ENCODE measurements at regions not wholly inside any gene's neighbourhood (a gene's known extent, or its start where the extent isn't known, plus 50 kb on each side); places are given as distances from the start of the nearest gene placed in this dataset.

DNA sequence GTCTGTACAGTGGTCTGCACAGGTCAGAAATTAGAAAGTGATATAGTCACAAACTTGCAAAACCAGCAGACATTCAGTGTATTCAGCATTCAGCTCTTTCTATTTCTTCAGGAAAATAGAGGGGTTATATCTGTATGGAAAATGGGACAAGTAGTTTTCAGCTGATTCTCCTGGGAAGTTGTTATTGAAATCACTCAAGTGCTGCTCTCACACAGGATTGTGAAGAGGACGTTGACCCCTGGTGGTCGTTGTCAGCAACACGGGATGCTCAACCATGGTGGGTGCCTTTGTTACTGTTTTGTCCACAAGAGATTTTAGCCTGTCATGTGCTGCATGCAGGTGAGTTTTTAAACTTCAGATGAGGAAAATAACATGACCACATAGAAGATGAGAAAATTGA is 981.8 kb downstream of the TMEM121 start:
- Histone ChIP-seq H3K4me3 (ENCODE audit: low read depth in 1 of 3, low read length in 3 of 3) (no peak overlapping the region), H3K27ac (ENCODE audit: low read depth in 1 of 2, low read length in 2 of 2) (no peak overlapping the region), H3K27me3 (ENCODE audit: control insufficient read depth in 4 of 4, insufficient read depth in 4 of 4, low read length in 3 of 4) (peaks cover 0 to 5% (median 0%) of the 10 kb centered on the region in 4 donors), H3K4me1 (ENCODE audit: control insufficient read depth in 4 of 4, insufficient read depth in 4 of 4, low read length in 3 of 4) (no peaks in the 10 kb centered on the region), H3K36me3 (ENCODE audit: control insufficient read depth in 4 of 4, insufficient read depth in 3 of 4, low read depth in 1 of 4, low read length in 3 of 4) (no peaks in the 10 kb centered on the region), H3K9ac (ENCODE audit: low read depth in 1 of 2, low read length in 2 of 2) (no peak overlapping the region), H3K9me3 (ENCODE audit: control insufficient read depth in 4 of 4, low read length in 3 of 4) (no peaks in the 10 kb centered on the region)
- DNase-seq (ENCODE audit: low spot score) = no peak
- 26% methylated on average over 3 of the region's 3 CpGs for WGBS
- TF ChIP-seq EGR1 (IDR thresholded peaks at IDR 0.05; ENCODE audit: low read depth in 2 of 2) (no peak), TAF1 (conservative IDR thresholded peaks at IDR 0.05) (no peak), NR2F2 (IDR thresholded peaks at IDR 0.05) (no peak), JUND (IDR thresholded peaks at IDR 0.05) (no peak), GABPA (IDR thresholded peaks at IDR 0.05 in 1 of 2, conservative IDR thresholded peaks at IDR 0.05 in 1 of 2) (no peak), CTCF (IDR thresholded peaks at IDR 0.05; ENCODE audit: low read depth, low read length, missing input control) (no peak), RXRA (IDR thresholded peaks at IDR 0.05) (no peak), MAX (IDR thresholded peaks at IDR 0.05) (no peak), RAD21 (IDR thresholded peaks at IDR 0.05) (no peak)
- TF ChIP-seq, protein P1, sequence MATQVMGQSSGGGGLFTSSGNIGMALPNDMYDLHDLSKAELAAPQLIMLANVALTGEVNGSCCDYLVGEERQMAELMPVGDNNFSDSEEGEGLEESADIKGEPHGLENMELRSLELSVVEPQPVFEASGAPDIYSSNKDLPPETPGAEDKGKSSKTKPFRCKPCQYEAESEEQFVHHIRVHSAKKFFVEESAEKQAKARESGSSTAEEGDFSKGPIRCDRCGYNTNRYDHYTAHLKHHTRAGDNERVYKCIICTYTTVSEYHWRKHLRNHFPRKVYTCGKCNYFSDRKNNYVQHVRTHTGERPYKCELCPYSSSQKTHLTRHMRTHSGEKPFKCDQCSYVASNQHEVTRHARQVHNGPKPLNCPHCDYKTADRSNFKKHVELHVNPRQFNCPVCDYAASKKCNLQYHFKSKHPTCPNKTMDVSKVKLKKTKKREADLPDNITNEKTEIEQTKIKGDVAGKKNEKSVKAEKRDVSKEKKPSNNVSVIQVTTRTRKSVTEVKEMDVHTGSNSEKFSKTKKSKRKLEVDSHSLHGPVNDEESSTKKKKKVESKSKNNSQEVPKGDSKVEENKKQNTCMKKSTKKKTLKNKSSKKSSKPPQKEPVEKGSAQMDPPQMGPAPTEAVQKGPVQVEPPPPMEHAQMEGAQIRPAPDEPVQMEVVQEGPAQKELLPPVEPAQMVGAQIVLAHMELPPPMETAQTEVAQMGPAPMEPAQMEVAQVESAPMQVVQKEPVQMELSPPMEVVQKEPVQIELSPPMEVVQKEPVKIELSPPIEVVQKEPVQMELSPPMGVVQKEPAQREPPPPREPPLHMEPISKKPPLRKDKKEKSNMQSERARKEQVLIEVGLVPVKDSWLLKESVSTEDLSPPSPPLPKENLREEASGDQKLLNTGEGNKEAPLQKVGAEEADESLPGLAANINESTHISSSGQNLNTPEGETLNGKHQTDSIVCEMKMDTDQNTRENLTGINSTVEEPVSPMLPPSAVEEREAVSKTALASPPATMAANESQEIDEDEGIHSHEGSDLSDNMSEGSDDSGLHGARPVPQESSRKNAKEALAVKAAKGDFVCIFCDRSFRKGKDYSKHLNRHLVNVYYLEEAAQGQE (IDR thresholded peaks at IDR 0.05) = no peak

DNA sequence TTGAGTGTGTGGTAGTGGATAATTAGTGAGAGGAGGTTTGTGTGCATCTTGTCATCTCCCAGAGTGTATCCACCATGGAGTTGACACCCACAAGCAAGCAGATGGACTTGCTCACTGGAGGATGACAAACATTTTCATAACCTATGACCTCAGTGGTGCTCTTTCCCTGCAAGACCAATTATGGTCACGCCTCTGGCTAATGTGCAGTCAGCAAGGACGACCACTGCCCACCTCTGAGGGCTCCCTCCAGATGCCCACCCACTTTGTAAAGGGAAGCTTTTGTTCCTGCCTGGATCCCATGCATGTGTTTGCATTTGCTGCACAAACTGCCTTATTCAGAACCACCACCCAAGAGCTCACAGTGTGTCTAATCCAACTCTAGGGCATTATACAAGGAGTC is 982.8 kb downstream of the TMEM121 start:
- TF ChIP-seq EGR1 (IDR thresholded peaks at IDR 0.05; ENCODE audit: low read depth in 2 of 2) (no peak), FOXA2 (IDR thresholded peaks at IDR 0.05) (no peak), CTCF (IDR thresholded peaks at IDR 0.05; ENCODE audit: low read depth, low read length, missing input control) (no peak), RXRA (IDR thresholded peaks at IDR 0.05) (no peak), RAD21 (IDR thresholded peaks at IDR 0.05) (no peak), SP1 (IDR thresholded peaks at IDR 0.05) (no peak), HNF4G (IDR thresholded peaks at IDR 0.05) (no peak), GABPA (IDR thresholded peaks at IDR 0.05 in 1 of 2, conservative IDR thresholded peaks at IDR 0.05 in 1 of 2) (no peak), MAX (IDR thresholded peaks at IDR 0.05) (no peak), FOXA1 (IDR thresholded peaks at IDR 0.05) (no peak), JUND (IDR thresholded peaks at IDR 0.05) (no peak)
- Histone ChIP-seq H3K4me3 (ENCODE audit: low read depth in 1 of 3, low read length in 3 of 3) (no peak overlapping the region), H3K27ac (ENCODE audit: low read depth in 1 of 2, low read length in 2 of 2) (no peak overlapping the region), H3K9me3 (ENCODE audit: control insufficient read depth in 4 of 4, low read length in 3 of 4) (no peaks in the 10 kb centered on the region), H3K27me3 (ENCODE audit: control insufficient read depth in 4 of 4, insufficient read depth in 4 of 4, low read length in 3 of 4) (peaks cover 0 to 5% (median 0%) of the 10 kb centered on the region in 4 donors), H3K4me1 (ENCODE audit: control insufficient read depth in 4 of 4, insufficient read depth in 4 of 4, low read length in 3 of 4) (no peaks in the 10 kb centered on the region), H3K9ac (ENCODE audit: low read depth in 1 of 2, low read length in 2 of 2) (no peak overlapping the region), H3K36me3 (ENCODE audit: control insufficient read depth in 4 of 4, insufficient read depth in 3 of 4, low read depth in 1 of 4, low read length in 3 of 4) (no peaks in the 10 kb centered on the region)
- WGBS = 41% methylated on average over 2 of the region's 2 CpGs
- DNase-seq (ENCODE audit: low spot score) = no peak
